Amniotic stem cell (primary cell): ENCODE measurements at regions not wholly inside any gene's neighbourhood (a gene's known extent, or its start where the extent isn't known, plus 50 kb on each side); places are given as distances from the start of the nearest gene placed in this dataset.

Experiments used
- DNase-seq: peaks from one replicate; lab custom pipeline; 2025; lab: John Stamatoyannopoulos, UW

DNA sequence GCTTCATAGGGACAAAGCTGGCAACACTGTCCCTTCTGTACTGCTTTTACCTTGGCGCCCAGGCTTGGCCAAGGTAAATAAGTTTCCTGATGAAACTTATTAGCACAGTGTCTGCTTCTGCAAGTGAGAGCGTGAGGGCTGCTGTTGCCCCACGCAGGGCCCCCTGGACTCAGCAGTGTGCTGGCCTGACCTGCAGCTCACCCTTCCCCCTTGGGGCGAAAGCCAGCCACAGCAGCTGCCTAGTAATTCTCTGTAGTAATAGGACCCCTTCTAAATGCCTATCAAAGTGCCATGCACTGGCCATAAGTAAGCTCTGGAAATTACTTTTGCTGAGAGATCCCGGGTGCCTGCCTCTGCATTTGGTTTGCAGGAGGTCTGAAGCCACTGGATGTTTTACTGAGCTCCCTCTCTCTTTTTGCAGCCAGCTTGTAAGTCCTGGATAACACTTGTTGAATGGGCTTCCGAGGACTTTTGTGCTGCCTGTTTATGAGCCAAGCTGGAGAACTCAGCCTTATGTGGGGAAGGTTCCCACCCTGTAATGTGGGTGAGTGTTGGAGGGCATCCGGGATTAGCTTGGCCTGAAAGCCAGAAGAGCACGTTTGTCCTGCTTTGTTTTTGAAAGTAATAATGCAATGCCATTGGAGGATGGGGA lies 293.9 kb downstream of the C7orf25 start:
- no peak for DNase-seq

DNA sequence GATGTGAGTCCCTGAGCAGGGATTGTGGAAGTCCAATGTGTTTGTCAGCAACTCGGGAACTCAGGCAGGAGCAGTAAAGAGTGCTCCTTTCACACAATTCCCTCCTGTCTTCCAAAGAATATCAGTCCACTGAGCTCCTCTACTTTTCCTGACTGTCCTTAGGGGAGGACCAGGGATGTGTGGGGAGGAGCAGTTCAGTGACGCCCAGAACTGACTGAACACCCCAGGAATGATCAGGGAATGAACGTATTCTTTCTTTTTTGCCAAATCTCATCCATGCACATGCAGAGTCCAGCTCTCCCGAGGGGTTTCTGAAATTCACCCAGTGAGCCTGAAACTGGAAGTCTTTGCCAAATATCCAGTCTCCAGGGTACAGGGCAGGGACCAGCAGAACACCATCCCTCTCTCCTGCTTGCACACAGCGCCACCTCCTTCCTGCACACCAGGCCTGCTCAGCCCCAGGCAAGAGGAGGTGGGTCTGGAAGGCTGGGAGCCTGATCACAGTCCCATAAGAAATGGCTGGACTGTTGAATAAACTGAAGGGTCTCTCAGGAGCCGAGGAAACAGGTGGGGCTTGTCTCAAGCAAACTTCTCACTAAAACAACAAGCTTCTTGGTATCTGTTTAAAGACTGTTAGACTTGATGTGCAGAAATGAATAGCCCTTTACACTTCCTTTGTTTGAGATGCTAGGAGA lies 294.7 kb downstream of the C7orf25 start:
- no peak for DNase-seq

DNA sequence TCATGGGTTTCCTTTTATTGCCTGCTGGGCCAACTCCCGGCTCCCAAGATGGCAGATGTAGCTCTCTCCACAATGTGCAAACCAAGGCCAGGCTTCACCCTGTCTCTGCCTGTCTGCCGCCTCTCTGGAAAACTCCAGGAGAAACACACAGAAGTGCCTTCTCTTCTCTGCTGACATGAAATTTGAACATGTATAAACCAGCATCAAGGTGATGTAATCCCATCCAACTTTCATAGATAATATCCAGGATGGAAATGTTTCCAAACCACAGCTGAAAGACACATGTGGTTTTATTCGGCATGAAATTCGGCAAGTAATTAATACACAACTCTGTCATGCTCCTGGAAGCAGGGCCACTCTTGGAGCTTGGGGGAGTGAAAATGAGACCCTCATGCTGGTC lies 297.2 kb downstream of the C7orf25 start:
- no peak for DNase-seq

DNA sequence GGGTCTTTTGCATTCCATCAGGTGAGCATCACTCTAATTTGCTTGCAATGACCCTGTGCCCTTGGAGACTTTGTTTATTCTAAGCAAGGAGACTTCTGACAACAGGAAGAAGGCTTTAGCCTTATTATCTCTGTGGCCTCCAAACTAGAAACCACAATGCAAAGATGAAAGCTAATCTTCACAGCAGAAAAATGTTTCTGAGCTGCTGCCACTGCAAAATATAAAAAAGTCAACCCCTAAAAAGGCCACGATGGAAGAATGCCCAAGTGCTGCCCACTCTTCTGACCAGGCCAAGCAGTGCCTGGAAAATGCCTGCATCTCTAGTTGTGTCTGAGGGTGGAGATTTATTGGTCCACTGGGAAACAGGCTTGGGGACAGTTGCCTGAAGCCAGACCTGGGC lies 299.9 kb downstream of the C7orf25 start:
- no peak for DNase-seq

DNA sequence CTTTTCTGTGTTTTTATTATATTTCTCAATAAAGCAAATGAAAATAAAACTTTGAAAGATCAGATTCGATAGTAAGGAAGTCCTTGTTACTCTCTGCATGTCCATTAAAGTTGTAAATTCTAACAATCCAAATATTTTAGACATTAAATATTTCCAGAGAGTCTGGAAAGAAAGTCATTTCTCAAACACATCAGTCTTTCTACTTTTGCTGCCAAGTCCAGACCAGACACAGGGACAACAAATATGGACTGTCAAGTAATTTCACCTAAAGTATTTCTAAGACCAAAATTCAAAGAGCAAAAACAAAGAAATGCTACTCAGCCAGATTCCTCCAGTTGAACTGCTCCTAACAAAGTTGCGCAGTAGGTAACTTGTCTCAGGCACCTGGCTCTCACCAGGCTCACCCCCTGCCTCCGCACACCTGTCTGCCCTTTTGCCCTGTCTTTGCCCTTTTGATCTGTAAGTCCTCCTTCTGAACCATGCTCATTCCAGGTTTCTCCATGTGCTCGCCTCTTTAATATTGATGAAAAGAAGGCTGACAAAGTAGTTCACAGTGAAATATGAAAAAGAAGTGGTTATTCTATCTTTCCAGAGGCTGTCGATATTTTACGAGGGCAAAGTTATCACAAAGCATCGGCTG lies 300.5 kb downstream of the C7orf25 start:
- no peak for DNase-seq

DNA sequence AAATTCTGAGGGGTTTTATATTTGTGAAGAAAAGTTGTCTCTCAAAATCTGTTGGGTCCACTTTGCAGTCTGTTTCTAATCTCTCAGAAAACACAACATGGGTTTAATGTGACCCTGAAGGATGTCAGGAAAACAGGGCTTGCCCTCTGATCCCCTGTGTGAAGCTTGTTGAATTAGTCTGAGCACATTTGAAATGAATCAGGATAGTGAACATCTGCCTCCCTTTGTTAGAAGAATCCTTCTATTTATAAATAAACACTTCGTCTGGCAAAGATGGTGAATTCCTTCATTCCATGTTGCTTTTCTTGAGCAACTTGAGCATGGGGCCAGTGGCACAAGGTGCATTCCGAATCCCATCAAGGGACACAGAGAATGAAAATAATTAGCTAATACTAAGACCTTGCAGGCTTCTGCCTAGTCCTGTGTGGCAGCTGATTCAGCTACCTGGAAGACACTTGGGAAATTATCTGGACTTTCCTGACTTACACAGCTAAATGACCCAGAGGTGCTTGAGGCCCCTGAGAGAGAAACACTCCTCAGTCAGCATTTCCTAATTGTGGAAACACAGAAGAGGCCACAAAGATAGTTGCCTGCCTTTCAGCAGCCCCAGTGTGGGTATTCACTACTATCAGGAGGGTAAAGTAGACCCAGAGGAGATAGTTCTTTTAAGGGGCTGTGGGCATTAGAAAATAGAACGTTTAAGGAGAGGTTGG lies 305.5 kb downstream of the C7orf25 start:
- DNase-seq: no peak

DNA sequence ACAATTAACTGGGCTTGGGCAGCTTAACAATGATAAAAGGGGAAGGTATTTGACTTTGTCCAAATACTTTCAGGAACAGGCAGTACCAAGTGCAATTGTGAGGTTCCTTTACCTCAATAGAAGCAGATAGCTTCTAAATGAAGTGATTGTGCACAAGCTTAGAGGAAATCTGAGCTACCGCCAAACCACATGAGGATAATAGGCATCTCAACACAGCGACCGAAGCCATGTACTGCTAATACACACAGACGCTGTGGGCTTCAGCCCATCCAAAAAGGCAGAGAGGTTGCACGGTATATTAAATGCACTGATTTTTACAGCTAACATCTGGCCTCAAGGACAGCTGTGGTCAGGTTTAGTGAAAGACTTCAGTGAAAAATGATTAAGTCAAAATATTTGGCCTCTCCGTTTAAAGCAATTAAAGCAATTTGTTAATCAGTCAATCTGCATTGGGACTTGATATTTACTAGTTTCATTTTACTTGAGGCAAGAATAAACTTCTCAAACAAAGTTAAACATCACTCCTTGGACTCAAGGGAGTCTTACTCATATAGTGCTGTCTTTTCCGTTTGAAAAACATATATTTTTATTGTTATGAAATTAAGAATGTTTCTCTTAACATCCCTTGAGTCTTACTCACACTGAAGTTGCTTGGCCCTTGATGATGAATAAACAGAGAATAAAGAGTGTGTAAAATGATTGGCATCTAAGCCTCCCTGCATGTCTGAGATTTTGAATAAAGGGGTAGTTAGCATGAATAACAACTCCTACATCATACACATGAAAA lies 306.3 kb downstream of the C7orf25 start:
- no peak for DNase-seq

DNA sequence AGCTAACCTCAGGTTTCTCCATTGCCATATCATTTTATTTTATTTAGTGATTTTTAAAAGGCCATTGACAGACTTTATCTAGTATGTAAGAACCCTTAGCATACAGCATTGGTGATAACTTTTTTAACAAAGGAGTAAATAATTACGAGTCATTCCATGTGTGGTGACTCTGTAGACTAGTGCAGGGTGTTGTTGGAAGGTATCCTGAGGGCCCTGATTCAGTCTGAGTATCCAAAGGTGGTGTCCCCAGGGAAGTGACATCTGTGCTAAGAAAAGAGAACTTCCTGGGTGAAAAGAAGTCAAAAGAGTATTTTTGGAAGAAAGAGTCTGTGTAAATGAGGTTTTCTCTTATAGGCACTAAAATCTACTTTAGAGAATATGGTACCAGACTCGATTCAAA lies 308.4 kb downstream of the C7orf25 start:
- no peak for DNase-seq

DNA sequence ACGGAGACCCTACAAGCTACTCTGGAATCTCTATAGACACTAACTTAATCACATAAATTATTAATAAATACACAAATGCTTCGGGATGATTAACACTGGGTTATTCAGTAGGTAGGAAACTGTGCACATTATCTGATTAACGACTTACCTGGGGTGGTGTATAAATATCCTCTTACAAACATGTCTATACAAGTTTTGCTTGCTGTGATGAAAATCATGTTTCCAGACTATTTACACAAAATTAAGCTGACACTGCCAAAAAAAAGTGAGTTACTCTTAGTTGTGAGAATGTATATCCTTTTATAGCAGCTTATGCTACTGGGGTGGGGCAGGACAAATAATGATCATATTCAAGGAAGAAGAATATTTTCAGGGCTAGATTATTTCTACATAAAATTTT lies 314.6 kb downstream of the C7orf25 start:
- no peak for DNase-seq

DNA sequence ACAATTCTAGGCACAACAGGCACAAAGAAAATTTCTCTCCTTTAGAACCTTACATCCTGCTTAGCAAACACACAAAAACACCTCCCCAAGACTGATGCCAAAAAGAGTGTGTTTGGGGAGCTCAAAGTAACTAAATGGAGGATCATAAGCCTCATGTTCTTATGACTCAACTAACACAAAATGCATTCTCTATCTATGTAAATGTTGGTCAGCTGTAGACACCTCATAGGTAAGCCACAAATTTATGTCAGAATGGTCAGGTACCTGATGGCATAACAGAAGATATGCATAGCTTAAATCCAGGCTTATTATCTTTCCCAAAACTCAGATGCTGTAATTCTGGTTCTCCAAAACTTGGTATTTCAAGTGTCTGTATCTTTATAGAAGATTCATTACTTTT lies 315.1 kb downstream of the C7orf25 start:
- DNase-seq: no peak

DNA sequence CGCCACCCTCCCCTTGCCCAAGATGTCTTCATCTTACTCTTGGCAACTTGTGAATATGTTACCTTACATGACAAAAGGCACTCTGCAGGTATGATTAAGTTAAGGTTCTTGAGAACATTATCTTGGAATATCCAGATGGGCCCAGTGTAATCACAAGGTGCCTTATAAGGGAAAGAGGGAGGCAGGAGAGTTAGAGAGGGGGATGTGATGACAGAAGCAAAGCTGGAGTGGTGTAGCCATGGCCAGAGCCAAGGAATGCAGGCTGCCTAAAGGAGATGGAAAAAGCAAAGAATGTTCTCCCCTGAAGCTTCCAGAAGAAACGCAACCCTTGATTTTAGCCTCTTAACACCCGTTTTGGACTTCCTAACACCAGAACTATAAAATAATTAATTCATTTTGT lies 318.0 kb downstream of the C7orf25 start:
- no peak for DNase-seq

DNA sequence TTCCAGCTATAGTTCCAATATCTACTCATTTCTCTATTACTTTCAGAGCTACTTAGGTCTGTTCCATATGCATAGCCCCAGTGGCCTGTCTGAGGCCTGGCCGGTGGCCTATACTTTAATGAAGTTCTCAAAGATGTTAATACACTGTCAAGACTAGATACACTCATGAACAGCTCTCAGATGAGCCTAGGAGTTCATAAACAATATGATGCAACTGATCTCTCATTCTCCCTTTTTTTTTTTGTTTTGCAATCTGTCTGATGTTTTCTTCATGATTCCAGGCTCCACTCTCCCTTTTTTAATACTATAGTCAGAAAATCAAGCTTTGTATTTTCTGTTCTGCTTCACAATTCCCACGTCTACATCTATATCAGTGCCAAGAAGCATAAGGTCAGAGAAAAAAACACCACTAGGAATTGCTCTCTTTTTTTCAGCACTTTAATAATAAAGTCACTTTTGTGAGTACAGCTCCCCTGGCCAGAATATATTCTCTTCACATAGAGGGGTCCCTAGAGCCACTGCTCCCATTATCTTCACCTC lies 321.0 kb downstream of the C7orf25 start:
- DNase-seq: no peak

DNA sequence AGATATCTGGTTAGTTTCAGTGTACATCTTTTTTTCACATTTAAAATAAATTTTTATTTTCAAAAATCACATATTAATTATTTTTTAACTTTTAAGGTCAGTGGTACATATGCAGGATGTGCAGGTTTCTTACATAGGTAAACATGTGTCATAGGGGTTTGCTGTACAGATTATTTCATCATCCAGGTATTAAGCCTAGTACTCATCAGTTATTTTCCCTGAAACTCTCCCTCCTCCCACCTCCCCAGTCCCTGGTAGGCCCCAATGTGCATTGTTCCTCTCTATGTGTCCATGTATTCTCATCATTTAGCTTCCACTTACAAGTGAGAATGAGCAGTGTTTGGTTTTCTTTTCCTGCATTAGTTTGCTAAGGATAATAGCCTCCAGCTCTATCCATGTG lies 323.0 kb downstream of the C7orf25 start:
- no peak for DNase-seq

DNA sequence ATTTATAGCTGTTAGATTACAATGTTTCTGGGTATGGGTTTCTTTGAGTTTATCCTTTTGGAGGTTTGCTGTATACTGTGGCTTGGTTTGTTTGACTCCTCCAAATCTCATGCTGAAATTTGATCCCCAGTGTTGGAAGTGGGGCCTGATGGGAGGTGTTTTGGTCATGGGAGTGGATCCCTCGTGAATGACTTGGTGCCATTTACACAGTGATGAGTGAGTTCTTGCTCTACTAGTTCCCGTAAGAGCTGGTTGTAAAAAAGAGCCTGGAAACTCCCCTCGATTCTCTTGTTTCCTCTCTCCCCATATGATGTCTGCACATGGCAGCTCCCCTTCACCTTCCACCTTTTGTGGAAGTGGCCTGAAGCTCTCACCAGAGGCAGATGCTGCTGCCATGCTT lies 324.1 kb downstream of the C7orf25 start:
- DNase-seq: no peak

DNA sequence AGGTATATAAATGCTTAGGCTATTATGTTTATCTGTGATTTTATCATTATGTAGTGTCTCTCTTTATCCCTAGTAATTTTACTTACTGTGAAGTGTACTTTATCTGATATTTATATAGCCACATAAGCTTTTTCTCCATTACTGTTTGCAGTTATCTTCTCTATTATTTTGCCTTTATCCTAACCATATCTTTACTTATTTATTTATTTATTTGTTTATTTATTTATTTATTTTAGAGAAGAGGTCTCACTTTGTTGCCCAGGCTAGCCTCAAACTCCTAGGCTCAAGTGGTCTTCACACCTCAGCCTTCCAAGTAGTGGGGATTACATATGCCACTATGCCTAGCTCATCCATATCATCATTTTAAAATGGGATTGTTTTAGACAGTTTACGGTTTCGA lies 331.8 kb downstream of the C7orf25 start:
- no peak for DNase-seq

DNA sequence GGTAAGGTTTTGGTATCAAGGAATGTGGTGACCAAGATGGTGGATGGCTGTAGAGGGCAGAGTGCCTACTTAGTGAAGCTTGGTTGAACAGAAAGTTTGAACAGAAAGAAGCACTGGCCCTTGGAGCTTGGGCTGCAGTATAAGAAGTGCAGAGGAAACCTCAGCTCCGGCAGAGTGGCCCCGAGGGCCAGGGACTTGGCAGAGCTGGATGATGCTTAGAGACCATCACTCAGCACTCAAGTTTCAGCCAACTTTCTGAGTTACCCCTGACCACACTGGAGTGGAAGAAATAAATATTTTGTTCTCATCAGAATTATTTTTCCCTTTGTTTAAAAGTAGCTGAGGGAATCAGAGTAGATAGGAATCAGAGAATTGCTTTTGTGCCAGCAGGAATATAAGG lies 336.7 kb downstream of the C7orf25 start:
- no peak for DNase-seq

DNA sequence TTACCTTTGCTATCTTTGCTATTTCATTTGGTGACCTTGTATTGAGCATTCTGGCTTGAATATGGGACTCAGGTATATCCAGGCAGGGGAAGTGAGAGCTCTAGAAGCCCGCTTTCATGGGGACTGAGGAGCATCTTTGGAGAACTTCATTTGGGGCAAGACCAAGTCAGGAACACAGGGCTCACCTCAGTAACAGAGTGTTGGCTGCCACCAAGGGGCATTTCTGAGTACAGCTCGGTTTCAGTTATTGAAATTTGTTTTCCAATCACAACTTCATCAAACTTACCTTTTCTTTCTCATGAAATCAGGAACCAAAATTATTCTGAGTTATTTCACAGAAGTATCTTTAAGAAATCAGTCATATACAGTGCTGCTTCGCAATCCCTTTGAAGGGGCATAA lies 337.2 kb downstream of the C7orf25 start:
- no peak for DNase-seq

DNA sequence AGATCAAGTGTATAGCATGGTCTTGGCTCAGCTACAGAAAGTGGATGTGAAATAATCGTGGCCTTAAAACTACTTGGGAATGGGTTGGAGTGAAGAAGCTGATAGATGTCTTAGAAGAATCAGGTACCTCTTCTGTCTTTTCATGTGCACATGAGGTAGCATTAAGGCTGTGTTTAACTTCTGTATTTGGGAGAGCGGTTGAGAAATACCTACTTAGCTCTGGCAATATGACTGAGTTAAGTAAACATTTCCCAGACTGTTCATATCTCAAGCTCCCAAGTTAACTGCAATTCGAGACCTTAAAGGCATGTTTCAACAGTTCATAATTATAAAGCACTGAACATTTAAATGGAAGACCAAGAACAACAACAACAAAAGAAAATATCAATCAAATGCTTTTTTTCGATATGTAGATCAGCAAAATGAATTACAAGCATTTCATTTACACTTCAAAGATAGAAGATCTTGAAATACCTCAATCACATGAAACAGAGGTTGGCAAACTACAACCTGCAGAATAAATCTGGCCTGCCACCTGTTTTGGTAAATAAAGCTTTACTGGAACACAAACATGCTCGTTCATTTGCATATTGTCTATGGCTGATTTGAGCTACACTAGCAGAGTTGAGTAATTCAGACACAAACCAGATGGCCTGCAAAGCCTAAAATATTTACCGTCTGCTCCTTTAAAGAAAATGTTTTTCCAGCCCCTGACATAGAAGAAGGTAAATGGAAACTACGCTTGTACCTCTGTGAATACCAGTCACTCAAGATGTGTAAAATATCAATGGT lies 337.1 kb upstream of the GLI3 start:
- no peak for DNase-seq

DNA sequence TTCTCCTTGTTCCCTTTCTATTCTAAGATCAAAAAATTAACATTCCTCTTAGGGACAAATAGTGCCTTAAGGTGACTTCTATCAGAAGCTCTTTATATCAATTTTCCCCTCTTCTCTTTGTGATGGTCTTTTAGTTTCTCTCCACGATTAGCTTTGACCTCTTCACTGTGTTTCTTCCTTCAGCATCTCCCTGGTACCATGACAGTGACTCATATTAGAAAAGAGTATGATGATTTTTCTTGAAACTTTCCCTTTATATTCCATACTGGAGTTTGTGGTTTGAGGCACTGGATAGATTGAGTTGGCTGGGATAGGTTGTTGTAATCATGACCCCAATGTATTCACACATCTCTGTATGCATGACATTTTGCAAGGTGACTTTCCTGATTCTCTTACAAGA lies 335.6 kb upstream of the GLI3 start:
- no peak for DNase-seq

DNA sequence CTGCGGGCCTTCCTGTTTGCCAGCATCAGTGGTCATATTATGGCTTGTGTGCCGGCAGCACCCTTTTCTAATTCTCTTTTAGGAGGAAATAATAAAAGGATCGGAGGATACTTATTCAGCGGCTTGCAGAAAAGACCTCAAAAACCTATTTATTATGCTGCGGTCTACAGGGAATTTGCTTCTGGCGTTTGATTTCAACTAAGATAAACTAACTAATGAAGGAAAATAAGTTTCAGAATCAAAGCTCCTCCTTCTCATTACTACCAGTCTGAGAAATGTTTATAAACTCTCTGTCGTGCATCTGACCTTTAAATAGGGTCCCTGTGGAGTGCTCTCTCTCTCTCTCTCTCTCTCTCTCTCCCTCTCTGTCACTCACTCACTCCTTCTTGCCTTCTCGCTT lies 335.0 kb upstream of the GLI3 start:
- DNase-seq: no peak

DNA sequence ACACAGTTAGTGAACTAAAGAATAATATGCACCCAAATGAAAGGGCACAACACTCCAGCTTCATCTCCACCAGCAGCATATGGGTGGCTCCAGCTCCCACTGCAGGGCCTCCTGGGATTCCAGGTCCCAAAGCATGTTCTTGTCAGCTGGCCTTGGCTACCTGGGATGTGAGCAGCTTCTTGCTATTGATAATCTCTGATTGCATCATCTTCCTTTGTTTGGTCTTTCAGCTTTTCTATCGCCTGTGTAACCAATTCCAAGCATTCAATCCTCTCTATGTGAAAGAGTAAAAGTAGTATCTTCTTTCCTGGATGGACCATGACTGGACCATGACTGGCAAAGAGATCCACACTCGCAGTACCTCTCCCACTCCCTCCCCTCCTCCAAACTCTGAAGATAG lies 333.9 kb upstream of the GLI3 start:
- DNase-seq: no peak
